Effector memory CD4-positive, alpha-beta T cell (primary cell): ENCODE measurements at regions not wholly inside any gene's neighbourhood (a gene's known extent, or its start where the extent isn't known, plus 50 kb on each side); places are given as distances from the start of the nearest gene placed in this dataset.

Source experiments
- DNase-seq, 3 donors: peaks; one replicate each; pipeline ENCODE4 v3.0.0-alpha.2; 2020
- H3K27ac ChIP-seq: 2 replicates; pipeline ENCODE4 v1.7.0; 2013; ENCODE audit warnings: mild to moderate bottlenecking, low read length, moderate library complexity; ENCODE audit not compliant: insufficient read depth, poor library complexity, severe bottlenecking
- H3K27me3 ChIP-seq: replicated peaks from 2 replicates; pipeline ENCODE4 v1.7.0; 2013; ENCODE audit warnings: mild to moderate bottlenecking, low read length; ENCODE audit not compliant: insufficient read depth, control insufficient read depth, poor library complexity, severe bottlenecking
- H3K36me3 ChIP-seq: 2 replicates; pipeline ENCODE4 v1.7.0; 2013; ENCODE audit warnings: mild to moderate bottlenecking, low read length, moderate library complexity; ENCODE audit not compliant: control insufficient read depth, insufficient read depth
- H3K4me1 ChIP-seq: 2 replicates; pipeline ENCODE4 v1.7.0; 2013; ENCODE audit warnings: low read length, mild to moderate bottlenecking; ENCODE audit not compliant: control insufficient read depth, insufficient read depth, poor library complexity, severe bottlenecking
- H3K4me3 ChIP-seq: 2 replicates; pipeline ENCODE4 v1.7.0; 2013; ENCODE audit warnings: low read length, low read depth, mild to moderate bottlenecking; ENCODE audit not compliant: insufficient read depth, poor library complexity, severe bottlenecking
- H3K9me3 ChIP-seq: 2 replicates; pipeline ENCODE4 v1.7.0; 2013; ENCODE audit warnings: mild to moderate bottlenecking, low read length, moderate library complexity; ENCODE audit not compliant: control insufficient read depth

- Histone ChIP-seq H3K4me1 (no peaks in the 10 kb centered on the region), H3K27me3 (no peaks in the 10 kb centered on the region), H3K9me3 (no peaks in the 10 kb centered on the region), H3K4me3 (no peak overlapping the region), H3K27ac (no peak overlapping the region), H3K36me3 (no peaks in the 10 kb centered on the region)
- DNase-seq = no peak
These were observed 387.0 kb upstream of the CDH19 start for GRCh38 chr18:66990909-66991308.

DNA sequence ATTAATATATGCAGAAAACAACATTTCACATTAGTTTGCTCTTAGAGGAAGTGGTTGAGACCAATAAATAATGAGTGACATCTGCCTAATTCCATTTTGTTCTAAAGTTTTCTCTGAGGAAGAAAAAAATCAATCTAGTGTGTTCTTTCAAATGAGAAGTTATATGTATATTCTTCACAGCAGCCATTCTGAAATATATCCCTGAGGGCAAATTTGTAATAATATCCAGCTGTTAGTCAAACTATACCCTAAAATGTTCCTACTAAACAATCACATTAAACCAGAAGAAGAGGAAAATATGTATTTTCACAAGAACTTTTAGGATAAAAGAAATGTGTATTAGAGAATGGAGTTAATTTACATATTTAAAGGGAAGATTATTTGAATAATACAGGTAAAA is 375.1 kb upstream of the CDH19 start:
- H3K4me3 ChIP-seq = no peak overlapping the region
- H3K36me3 ChIP-seq = no peaks in the 10 kb centered on the region
- H3K9me3 ChIP-seq = no peaks in the 10 kb centered on the region
- DNase-seq = no peak
- no peaks in the 10 kb centered on the region for H3K27me3 ChIP-seq
- no peaks in the 10 kb centered on the region for H3K4me1 ChIP-seq
- no peak overlapping the region for H3K27ac ChIP-seq

GRCh38 chr18:66972681-66973080 is 368.8 kb upstream of the CDH19 start:
- Histone ChIP-seq H3K27ac (no peak overlapping the region), H3K9me3 (no peaks in the 10 kb centered on the region), H3K36me3 (no peaks in the 10 kb centered on the region), H3K27me3 (no peaks in the 10 kb centered on the region), H3K4me1 (no peaks in the 10 kb centered on the region), H3K4me3 (no peak overlapping the region)
- no peak for DNase-seq

- no peak for DNase-seq
These were observed 368.1 kb upstream of the CDH19 start for GRCh38 chr18:66971960-66972359.

DNA sequence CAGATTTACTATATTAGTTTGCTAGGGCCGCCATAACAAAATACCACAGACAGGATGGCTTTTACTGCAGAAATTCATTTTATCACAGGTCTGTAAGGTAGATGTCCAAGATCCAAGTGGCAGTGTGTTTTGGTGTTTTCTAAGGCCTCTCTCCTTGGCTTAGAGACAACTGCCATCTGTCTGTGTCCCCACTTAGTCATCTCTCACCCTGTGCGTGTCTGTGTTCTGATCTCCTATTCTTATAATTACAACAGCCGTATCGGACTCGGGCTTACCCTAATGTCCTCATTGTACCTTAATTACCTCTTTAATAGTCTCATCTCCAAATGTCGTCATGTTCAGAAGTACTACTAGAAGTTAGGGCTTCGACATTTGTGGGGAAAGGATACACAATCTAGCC is 362.3 kb upstream of the CDH19 start:
- Histone ChIP-seq H3K36me3 (no peaks in the 10 kb centered on the region), H3K27ac (no peak overlapping the region), H3K9me3 (no peaks in the 10 kb centered on the region), H3K4me1 (no peaks in the 10 kb centered on the region), H3K27me3 (no peaks in the 10 kb centered on the region), H3K4me3 (no peak overlapping the region)
- DNase-seq = no peak

More at GRCh38 chr18:66971960-66972359, 368.1 kb upstream of the CDH19 start:
- Histone ChIP-seq H3K9me3 (no peaks in the 10 kb centered on the region), H3K4me1 (no peaks in the 10 kb centered on the region), H3K27ac (no peak overlapping the region), H3K27me3 (no peaks in the 10 kb centered on the region), H3K4me3 (no peak overlapping the region), H3K36me3 (no peaks in the 10 kb centered on the region)

DNA sequence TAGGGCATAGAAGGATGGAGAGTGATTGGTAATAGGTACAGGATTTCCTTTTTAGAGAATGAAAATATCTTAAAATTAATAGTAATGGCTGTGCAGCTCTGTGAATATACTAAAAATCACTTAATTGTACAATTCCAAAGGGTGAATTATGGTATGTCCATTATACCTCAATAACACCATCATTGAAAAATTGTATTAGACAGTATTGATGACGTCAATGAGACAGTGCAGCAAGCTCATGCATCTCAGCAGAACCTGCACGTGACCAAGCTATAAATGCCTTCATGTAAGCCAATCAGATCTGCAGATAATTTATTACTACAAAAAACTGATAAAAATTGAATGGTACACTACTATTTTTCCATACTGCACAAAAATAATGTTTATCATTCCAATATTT is 354.4 kb upstream of the CDH19 start:
- no peak for DNase-seq
- Histone ChIP-seq H3K4me1 (no peaks in the 10 kb centered on the region), H3K27me3 (no peaks in the 10 kb centered on the region), H3K27ac (no peak overlapping the region), H3K9me3 (no peaks in the 10 kb centered on the region), H3K36me3 (no peaks in the 10 kb centered on the region), H3K4me3 (no peak overlapping the region)

DNA sequence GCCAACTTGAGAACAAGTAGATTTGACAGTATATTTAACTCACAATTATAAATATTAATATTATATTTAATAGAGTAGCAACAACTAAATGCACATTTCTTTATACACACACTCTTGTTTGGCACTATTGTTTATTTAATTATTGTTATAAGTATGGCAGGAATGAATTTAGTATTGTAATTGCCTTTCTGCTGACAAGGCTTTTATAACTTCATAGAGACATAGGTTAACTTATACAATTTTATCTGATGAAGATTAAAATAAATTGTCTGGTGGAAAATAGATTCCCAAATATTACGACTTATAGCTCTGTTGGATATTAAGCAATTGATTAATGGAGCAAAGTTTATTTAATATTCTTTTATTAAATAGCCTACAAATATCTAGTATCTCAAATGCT is 347.9 kb upstream of the CDH19 start:
- no peaks in the 10 kb centered on the region for H3K27me3 ChIP-seq
- no peaks in the 10 kb centered on the region for H3K36me3 ChIP-seq
- H3K9me3 ChIP-seq = no peaks in the 10 kb centered on the region
- no peaks in the 10 kb centered on the region for H3K4me1 ChIP-seq
- no peak overlapping the region for H3K4me3 ChIP-seq
- H3K27ac ChIP-seq = no peak overlapping the region
- DNase-seq = no peak

DNA sequence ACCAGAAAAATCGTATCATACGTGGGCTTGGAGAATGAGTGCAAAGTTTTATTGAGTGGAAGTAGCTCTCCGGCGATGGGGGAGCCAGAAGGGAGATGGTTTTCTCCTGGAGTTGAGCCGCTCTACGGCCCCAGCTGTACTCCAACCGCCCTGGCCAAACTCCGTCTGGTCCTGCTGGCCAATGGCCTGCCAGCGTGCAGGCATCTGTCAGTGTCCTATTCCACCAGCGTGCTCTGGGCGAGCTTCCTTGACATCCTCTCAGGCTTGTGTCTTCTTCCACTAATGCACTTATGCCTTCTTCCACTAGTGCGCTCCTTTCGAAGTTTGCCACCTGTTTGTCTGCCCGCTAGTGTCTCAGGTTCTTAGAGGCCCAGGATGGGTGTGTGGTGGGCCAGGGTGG is 345.5 kb upstream of the CDH19 start:
- no peaks in the 10 kb centered on the region for H3K4me1 ChIP-seq
- H3K27me3 ChIP-seq = no peaks in the 10 kb centered on the region
- H3K4me3 ChIP-seq = no peak overlapping the region
- H3K27ac ChIP-seq = no peak overlapping the region
- no peaks in the 10 kb centered on the region for H3K36me3 ChIP-seq
- no peaks in the 10 kb centered on the region for H3K9me3 ChIP-seq
- DNase-seq = no peak

- no peak overlapping the region for H3K27ac ChIP-seq
- no peak for DNase-seq
- no peaks in the 10 kb centered on the region for H3K27me3 ChIP-seq
- H3K4me1 ChIP-seq = no peaks in the 10 kb centered on the region
- H3K9me3 ChIP-seq = no peaks in the 10 kb centered on the region
- no peak overlapping the region for H3K4me3 ChIP-seq
- H3K36me3 ChIP-seq = no peaks in the 10 kb centered on the region
These were observed 333.7 kb upstream of the CDH19 start for GRCh38 chr18:66937546-66937945.

- DNase-seq = no peak
- H3K27ac ChIP-seq = no peak overlapping the region
- no peaks in the 10 kb centered on the region for H3K36me3 ChIP-seq
- no peaks in the 10 kb centered on the region for H3K27me3 ChIP-seq
- H3K4me1 ChIP-seq = no peaks in the 10 kb centered on the region
- no peaks in the 10 kb centered on the region for H3K9me3 ChIP-seq
- no peak overlapping the region for H3K4me3 ChIP-seq
These were observed 327.1 kb upstream of the CDH19 start for GRCh38 chr18:66931010-66931409.

- H3K4me3 ChIP-seq = no peak overlapping the region
- H3K36me3 ChIP-seq = no peaks in the 10 kb centered on the region
- H3K9me3 ChIP-seq = no peaks in the 10 kb centered on the region
- H3K27me3 ChIP-seq = no peaks in the 10 kb centered on the region
- DNase-seq = no peak
- H3K27ac ChIP-seq = no peak overlapping the region
- no peaks in the 10 kb centered on the region for H3K4me1 ChIP-seq
These were observed 312.9 kb upstream of the CDH19 start for GRCh38 chr18:66916834-66917233.
